ENCODE measurements at regions not wholly inside any gene's neighbourhood (a gene's known extent, or its start where the extent isn't known, plus 50 kb on each side); places are given as distances from the start of the nearest gene placed in this dataset.
"Not testable (repeated sequence)": the region's sequence is repeated elsewhere in the genome, so short reads cannot be mapped to it uniquely, and the experiment has no call there.

DNA sequence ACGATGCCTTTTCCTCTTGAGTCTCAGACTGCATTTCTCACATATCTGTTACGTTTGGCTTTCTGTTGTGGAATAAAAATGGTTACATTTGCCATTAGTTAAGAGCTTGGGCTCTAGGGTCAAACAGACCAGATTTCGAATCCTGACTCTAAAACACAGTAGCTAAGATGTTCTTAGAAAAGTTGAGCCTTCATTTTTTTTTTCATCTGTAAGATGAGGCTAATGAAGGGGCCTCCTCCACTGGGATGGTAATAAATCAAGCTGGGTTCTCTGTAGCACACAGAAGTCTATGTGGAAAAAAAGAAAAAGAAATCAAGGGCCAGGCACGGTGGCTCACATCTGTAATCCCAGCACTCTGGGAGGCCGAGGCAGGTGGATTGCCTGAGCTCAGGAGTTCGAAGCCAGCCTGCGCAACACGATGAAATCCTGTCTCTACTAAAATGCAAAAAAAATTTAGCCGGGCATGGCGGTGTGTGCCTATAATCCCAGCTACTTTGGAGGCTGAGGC is 49.9 kb upstream of the CAPRIN1 start:
- H3K27ac Mint-ChIP-seq = no peak overlapping the region
- H3K36me3 Mint-ChIP-seq (ENCODE audit: insufficient read depth in 2 of 2) = no peaks in the 10 kb centered on the region
- H3K4me1 Mint-ChIP-seq (ENCODE audit: low read depth) = peaks cover 18% of the 10 kb centered on the region
- DNase-seq (no peak), ATAC-seq (replicated peaks in 1 of 2) (no peak)
- H3K4me3 Mint-ChIP-seq = no peak overlapping the region
- H3K9me3 Mint-ChIP-seq = no peaks in the 10 kb centered on the region
- H3K27me3 Mint-ChIP-seq (ENCODE audit: low read depth) = peaks cover 61% of the 10 kb centered on the region

DNA sequence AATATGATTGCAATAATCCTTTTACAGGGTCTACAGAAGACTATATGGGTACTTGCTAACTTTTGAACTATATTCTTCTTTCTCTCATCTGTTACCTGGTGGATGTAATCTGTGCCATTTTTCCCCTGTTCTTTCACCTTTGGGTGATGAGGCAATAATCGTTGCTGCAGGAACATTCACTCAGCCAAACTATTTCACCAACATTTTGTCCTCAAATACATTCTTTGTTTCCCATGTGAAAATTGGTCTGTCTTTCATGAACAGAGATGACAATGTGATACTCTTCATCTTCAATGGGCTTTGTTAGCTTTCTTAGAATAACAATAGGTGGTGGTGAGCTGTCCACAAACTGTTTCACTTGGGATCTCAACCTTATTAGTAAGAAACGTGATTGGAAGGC is 52.1 kb upstream of the CAPRIN1 start:
- H3K4me3 Mint-ChIP-seq = no peak overlapping the region

DNA sequence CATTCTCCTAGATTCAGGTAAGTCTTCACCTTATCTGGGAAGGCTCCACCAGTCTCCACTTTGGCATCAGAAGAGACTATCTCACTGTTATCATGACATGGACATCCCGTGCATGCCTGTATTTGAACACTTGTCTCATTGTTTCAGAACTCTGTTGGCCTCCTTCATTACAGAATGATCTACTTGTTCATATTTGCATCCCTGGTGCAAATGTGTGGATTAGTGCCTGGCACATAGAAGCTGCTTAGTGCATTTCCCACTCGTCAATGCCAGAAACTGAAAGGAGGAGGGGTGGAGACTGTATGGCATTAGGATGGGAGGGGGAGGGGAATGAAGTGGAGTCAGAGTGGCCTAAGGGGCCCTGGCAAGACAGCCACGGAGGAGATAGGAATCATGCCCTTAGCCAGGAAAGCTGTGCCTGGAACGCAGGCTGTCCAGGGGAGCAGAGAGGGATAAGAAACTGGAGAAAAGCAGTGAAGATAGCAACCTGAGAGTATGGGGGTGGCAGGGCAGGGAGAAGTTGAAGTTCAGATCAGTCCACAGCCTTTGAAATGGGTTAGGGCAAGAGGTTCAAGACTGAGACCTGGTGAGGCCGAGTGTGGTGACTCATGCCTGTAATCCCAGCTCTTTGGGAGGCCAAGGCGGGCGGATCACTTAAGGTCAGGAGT is 53.8 kb upstream of the CAPRIN1 start:
- Mint-ChIP-seq H3K4me1 (ENCODE audit: low read depth) (peaks cover 18% of the 10 kb centered on the region), H3K27me3 (ENCODE audit: low read depth) (peaks cover 40% of the 10 kb centered on the region), H3K36me3 (ENCODE audit: insufficient read depth in 2 of 2) (no peaks in the 10 kb centered on the region), H3K27ac (no peak overlapping the region), H3K4me3 (peak overlapping the region in 1 of 2 donors; percentile 10), H3K9me3 (no peaks in the 10 kb centered on the region)
- DNase-seq = no peak
- ATAC-seq (replicated peaks in 1 of 2) = no peak

More for the DNA sequence above, 52.1 kb upstream of the CAPRIN1 start:
- Mint-ChIP-seq H3K36me3 (ENCODE audit: insufficient read depth in 2 of 2) (no peaks in the 10 kb centered on the region), H3K4me1 (ENCODE audit: low read depth) (peaks cover 18% of the 10 kb centered on the region), H3K27me3 (ENCODE audit: low read depth) (peaks cover 51% of the 10 kb centered on the region), H3K9me3 (no peaks in the 10 kb centered on the region), H3K27ac (no peak overlapping the region)
- ATAC-seq (replicated peaks in 1 of 2) (no peak), DNase-seq (no peak)

DNA sequence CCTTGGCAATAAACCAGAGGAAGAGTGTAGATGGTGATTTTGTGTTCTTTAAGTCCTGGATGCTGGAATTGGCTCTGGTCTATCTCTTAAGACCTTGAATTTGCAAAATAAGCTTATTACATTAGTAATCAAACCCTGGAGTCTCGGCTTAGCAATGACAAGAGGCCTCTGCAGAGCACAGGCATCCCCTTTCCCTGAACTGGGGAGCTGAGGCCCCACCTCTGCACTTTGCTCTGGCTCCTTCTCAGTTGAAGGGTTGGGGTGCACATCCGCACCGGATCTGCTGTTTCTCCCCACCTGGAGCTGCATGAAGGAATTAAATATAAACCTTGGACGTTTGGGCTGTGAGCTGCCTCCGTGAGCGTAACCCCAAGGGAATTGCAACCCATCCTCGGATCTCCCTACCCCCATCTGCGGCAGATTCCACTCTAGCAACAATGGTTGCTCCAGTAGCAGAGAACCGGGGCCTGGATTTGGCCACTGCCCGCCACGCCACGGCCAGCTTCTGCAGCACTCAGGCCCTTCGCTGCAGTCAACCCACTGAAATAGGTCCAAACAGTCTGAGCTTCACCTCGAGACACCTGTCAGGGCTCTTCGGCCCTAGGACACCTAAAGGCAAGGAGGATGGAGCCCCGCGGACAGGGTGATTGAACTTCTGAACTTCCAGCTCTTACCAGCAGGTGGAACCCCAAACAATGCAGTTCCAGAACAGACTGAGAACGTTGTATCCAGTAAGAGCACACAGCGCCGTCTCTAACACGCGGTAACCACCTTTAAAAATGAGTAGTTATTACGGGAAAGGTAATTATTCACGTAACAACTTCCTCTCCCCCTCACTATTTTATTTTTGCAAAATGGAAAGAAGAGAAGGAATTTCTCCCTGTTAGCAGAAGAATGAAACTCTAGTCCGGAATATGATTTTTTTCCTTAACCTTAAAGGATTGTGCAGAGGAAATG is 54.8 kb upstream of the CAPRIN1 start:
- H3K27me3 Mint-ChIP-seq (ENCODE audit: low read depth) = peaks cover 33% of the 10 kb centered on the region
- no peaks in the 10 kb centered on the region for H3K9me3 Mint-ChIP-seq
- H3K4me1 Mint-ChIP-seq (ENCODE audit: low read depth) = peaks cover 18% of the 10 kb centered on the region
- peak overlapping the region; percentile 10 to 29 for H3K4me3 Mint-ChIP-seq
- H3K36me3 Mint-ChIP-seq (ENCODE audit: insufficient read depth in 2 of 2) = no peaks in the 10 kb centered on the region
- no peak overlapping the region for H3K27ac Mint-ChIP-seq
- peak; percentile 79 to 80 for DNase-seq
- ATAC-seq (replicated peaks in 1 of 2) = peak; percentile 98

DNA sequence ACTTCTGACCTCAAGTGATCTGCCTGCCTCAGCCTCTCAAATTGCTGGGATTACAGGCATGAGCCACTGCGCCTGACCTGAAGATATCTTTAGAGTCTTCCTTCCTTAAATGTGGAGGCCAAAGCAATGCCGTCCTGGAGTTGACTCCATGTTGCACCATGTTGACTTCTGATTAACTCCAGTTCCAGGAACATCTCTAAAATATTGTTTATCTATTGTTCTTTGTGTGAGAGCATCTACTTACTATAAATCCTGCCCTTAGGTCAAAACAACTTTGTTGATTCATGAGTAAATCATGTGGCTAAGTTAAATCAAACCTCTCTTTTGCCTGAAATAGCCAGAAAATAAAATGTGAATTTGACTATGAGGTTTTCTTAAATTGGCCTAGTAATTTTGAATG is 56.6 kb upstream of the CAPRIN1 start:
- H3K27ac Mint-ChIP-seq = no peak overlapping the region
- DNase-seq (no peak), ATAC-seq (replicated peaks in 1 of 2) (no peak)
- no peak overlapping the region for H3K4me3 Mint-ChIP-seq
- no peaks in the 10 kb centered on the region for H3K9me3 Mint-ChIP-seq
- peaks cover 25% of the 10 kb centered on the region for H3K27me3 Mint-ChIP-seq (ENCODE audit: low read depth)
- H3K36me3 Mint-ChIP-seq (ENCODE audit: insufficient read depth in 2 of 2) = no peaks in the 10 kb centered on the region
- H3K4me1 Mint-ChIP-seq (ENCODE audit: low read depth) = peaks cover 18% of the 10 kb centered on the region

DNA sequence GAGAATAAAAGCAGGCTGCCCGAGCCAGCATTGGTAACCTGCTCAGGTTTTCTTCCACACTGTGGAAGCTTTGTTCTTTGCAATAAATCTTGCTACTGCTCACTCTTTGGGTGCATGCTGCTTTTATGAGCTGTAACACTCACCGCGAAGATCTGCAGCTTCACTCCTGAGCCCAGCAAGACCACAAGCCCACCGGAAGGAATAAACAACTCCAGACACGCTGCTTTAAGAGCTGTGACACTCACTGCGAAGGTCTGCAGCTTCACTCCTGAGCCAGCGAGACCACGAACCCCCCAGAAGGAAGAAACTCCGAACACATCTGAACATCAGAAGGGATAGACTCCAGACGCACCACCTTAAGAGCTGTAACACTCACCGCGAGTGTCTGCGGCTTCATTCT is 60.4 kb upstream of the CAPRIN1 start:
- H3K9me3 Mint-ChIP-seq; H3K27me3 Mint-ChIP-seq (ENCODE audit: low read depth); H3K36me3 Mint-ChIP-seq (ENCODE audit: insufficient read depth in 2 of 2); H3K4me1 Mint-ChIP-seq (ENCODE audit: low read depth); ATAC-seq (replicated peaks in 1 of 2); H3K27ac Mint-ChIP-seq; DNase-seq: not testable (repeated sequence)
- peak overlapping the region; percentile 16 to 38 for H3K4me3 Mint-ChIP-seq

DNA sequence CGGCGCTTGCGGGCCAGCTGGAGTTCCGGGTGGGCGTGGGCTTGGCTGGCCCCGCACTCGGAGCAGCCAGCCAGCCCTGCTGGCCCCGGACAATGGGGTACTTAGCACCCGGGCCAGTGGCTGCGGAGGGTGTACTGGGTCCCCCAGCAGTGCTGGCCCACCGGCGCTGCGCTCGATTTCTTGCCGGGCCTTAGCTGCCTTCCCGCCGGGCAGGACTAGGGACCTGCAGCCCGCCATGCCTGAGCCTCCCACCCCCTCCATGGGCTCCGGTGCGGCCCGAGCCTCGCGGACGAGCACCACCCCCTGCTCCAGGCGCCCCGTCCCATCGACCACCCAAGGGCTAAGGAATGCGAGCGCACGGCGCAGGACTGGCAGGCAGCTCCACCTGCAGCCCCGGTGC is 61.4 kb upstream of the CAPRIN1 start:
- not testable (repeated sequence) for ATAC-seq (replicated peaks in 1 of 2); H3K9me3 Mint-ChIP-seq; H3K4me3 Mint-ChIP-seq; H3K27ac Mint-ChIP-seq; DNase-seq; H3K4me1 Mint-ChIP-seq (ENCODE audit: low read depth); H3K36me3 Mint-ChIP-seq (ENCODE audit: insufficient read depth in 2 of 2); H3K27me3 Mint-ChIP-seq (ENCODE audit: low read depth)

DNA sequence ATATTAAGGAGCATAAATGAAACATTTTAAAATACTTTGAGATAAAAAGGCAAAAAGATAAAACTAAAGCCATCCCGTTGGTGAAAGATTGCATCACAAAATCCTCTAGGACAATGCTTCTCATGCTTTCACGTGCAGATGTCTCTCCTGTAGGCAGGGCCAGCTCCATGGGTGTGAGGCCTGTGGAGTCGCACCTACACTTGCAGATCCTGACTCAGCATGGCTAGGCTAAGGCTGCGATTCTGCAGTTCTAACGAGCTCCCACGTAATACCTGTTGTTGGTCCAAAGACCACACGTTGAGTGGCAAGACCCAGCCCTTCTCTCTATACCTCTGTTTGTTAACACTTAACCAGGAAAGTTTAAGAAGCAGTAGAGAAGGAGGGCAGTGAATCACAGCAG is 62.1 kb upstream of the CAPRIN1 start:
- Mint-ChIP-seq H3K9me3 (no peaks in the 10 kb centered on the region), H3K36me3 (ENCODE audit: insufficient read depth in 2 of 2) (no peaks in the 10 kb centered on the region), H3K4me3 (no peak overlapping the region), H3K4me1 (ENCODE audit: low read depth) (peaks cover 6% of the 10 kb centered on the region), H3K27me3 (ENCODE audit: low read depth) (no peaks in the 10 kb centered on the region), H3K27ac (no peak overlapping the region)
- ATAC-seq (replicated peaks in 1 of 2) (no peak), DNase-seq (no peak)

DNA sequence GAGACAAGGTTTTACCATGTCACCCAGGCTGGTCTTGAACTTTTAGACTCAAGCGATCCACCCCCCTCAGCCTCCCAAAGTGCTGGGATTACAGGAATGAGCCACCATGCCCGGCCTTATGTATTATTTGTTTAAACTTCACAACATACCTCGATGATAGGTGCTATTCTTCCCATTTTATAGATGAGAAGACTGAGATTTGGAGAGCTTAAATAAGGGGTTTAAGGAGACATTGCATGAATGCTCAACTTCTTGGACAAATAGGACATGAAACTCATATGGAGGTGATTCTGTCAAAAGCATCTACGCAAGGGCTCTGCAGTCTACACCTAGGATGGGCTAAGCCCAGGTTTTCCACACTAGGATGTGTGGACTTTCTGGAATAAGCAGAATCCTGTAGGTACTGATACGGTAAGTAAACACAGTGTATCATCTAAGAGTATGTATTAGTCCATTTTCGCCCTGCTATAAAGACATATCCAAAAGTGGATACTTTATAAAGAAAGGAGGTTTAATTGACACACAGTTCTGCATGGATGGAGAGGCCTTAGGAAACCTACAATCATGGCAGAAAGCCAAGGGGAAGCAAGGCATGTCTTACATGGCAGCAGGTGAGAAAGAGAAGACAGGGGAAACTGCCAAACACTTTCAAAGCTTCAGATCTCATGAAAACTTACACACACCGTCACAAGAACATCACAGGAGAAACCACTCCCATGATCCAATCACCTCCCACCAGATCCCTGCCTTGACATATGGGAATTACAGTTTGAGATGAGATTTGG is 62.8 kb upstream of the CAPRIN1 start:
- no peak overlapping the region for H3K27ac Mint-ChIP-seq
- H3K4me1 Mint-ChIP-seq (ENCODE audit: low read depth) = peaks cover 6% of the 10 kb centered on the region
- no peak overlapping the region for H3K4me3 Mint-ChIP-seq
- H3K36me3 Mint-ChIP-seq (ENCODE audit: insufficient read depth in 2 of 2) = no peaks in the 10 kb centered on the region
- no peaks in the 10 kb centered on the region for H3K9me3 Mint-ChIP-seq
- no peaks in the 10 kb centered on the region for H3K27me3 Mint-ChIP-seq (ENCODE audit: low read depth)
- ATAC-seq (replicated peaks in 1 of 2) = no peak
- no peak for DNase-seq

DNA sequence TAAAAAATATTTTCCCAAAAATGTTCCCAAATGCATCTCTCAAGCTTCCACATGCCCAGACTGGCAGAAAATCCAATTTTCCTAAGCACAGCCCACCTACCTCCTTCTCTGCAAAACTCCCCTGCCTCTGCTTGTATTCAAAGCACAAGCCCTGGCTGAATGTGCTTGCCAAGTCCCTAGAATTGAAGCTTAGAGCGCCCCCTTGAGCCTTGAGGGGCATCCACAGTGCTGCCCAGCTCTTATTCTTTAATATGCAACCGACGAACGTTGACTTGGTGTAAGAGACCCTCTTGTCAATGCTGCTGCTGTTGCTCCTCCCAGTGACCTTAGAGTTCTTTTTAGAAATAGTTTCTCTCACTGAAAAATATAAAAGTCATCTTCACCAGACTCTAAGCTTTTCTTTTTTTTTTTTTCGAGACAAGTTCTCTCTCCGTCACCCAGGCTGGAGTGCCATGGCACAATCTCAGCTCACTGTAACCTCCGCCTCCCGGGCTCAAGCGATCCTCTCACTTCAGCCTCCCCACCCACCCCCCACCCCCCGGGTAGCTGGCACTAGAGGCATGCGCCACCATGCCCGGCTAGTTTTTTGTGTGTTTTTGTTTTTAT is 63.5 kb upstream of the CAPRIN1 start:
- Mint-ChIP-seq H3K4me1 (ENCODE audit: low read depth) (peaks cover 6% of the 10 kb centered on the region), H3K27ac (no peak overlapping the region), H3K9me3 (no peaks in the 10 kb centered on the region), H3K36me3 (ENCODE audit: insufficient read depth in 2 of 2) (no peaks in the 10 kb centered on the region), H3K4me3 (no peak overlapping the region), H3K27me3 (ENCODE audit: low read depth) (no peaks in the 10 kb centered on the region)
- ATAC-seq (replicated peaks in 1 of 2) (peak; percentile 86 to 87), DNase-seq (peak; percentile 80)

DNA sequence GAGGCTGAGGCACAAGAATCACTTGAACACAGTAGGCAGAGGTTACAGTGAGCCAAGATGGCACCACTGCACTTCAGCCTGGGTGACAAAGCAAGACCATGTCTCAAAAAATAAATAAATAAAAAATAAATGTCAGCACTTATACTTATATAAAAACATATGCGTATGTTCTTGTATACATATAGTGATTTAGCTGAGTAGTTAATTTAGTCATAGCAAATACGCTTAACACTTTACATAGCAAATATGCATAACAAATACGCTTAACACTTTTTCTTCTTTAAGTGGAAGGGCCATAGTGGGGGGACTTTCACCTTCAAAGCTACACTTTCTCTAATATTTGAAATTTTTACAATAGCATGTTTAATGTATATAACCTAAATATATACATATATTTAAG is 64.0 kb upstream of the CAPRIN1 start:
- no peak overlapping the region for H3K4me3 Mint-ChIP-seq
- no peaks in the 10 kb centered on the region for H3K9me3 Mint-ChIP-seq
- H3K27me3 Mint-ChIP-seq (ENCODE audit: low read depth) = no peaks in the 10 kb centered on the region
- H3K27ac Mint-ChIP-seq = no peak overlapping the region
- no peak for DNase-seq
- H3K4me1 Mint-ChIP-seq (ENCODE audit: low read depth) = peaks cover 6% of the 10 kb centered on the region
- H3K36me3 Mint-ChIP-seq (ENCODE audit: insufficient read depth in 2 of 2) = no peaks in the 10 kb centered on the region
- no peak for ATAC-seq (replicated peaks in 1 of 2)

DNA sequence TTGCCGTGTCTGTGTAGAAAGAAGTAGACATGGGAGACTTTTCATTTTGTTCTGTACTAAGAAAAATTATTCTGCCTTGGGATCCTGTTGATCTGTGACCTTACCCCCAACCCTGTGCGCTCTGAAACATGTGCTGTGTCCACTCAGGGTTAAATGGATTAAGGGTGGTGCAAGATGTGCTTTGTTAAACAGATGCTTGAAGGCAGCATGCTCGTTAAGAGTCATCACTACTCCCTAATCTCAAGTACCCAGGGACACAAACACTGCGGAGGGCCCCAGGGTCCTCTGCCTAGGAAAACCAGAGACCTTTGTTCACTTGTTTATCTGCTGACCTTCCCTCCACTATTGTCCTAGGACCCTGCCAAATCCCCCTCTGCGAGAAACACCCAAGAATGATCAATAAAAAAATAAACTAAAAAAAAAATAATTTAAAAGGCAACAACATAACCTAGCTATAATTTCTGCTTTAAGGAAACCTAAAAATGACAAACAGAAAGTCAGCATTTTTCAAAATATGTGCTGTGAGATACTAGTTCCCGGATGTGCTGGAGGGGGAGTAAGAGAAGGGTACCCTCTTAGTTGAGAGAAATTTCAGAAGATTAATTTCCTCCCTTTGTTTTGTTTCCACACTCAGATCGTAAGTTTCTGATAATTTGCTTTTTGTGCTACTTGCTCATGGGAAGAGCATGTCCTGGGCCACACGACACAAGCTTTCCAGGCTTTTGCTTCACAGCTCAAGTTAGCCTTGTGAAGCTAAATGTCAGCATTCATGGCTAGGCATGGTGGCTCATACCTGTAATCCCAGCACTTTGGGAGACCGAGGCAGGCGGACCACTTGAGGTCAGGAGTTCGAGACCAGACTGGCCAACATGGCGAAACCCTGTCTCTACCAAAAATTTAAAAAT is 64.7 kb upstream of the CAPRIN1 start:
- not testable (repeated sequence) for ATAC-seq (replicated peaks in 1 of 2); H3K36me3 Mint-ChIP-seq (ENCODE audit: insufficient read depth in 2 of 2); H3K9me3 Mint-ChIP-seq; H3K4me3 Mint-ChIP-seq; H3K27me3 Mint-ChIP-seq (ENCODE audit: low read depth); H3K4me1 Mint-ChIP-seq (ENCODE audit: low read depth); DNase-seq; H3K27ac Mint-ChIP-seq

Measured in activated T-cell treated with anti-CD3 and anti-CD28 coated beads, Interleukin-2, amount 50 U/mL, for 72 hours (primary cell).